Endothelial cell of umbilical vein (primary cell): ENCODE measurements at regions not wholly inside any gene's neighbourhood (a gene's known extent, or its start where the extent isn't known, plus 50 kb on each side); places are given as distances from the start of the nearest gene placed in this dataset.

Source experiments
- BruUV-seq: library from RNA; stranded (reverse); fragments of 400-500 nt; replicated peaks from 2 replicates; lab custom pipeline; 2021; lab: Mats Ljungman, UMichigan
- CTCF ChIA-PET: fragments of 300-600, 350-600 bp; sonication (Branson Sonifier 250); formaldehyde crosslinking; loops from one replicate; lab custom pipeline; 2021; ENCODE audit warnings: antibody characterized with exemption, inconsistent platforms; lab: Charles Lee
- POLR2A ChIA-PET: fragments of 300-600, 350-600 bp; sonication (Branson Sonifier 250); formaldehyde crosslinking; loops from one replicate; lab custom pipeline; 2021; ENCODE audit warnings: antibody characterized with exemption, inconsistent platforms; lab: Charles Lee
- DNase-seq: peaks from one replicate; pipeline ENCODE4 v3.0.0-alpha.2; 2011; ENCODE audit warnings: low read depth, low spot score
- FAIRE-seq: peaks from 2 replicates; lab custom pipeline; 2011; peaks lifted over from hg19 to GRCh38; lab: Jason Lieb, UNC
- H2AFZ ChIP-seq: 2 replicates; pipeline ENCODE4 v1.6.0; 2012; ENCODE audit warnings: low read depth, low read length, control low read depth, inconsistent platforms
- H3K27ac ChIP-seq: 2 replicates; pipeline ENCODE4 v1.5.1; 2011; ENCODE audit warnings: low read depth, mild to moderate bottlenecking, control low read depth, low read length, moderate library complexity; ENCODE audit not compliant: insufficient read depth
- H3K27me3 ChIP-seq, 2 experiments: 2 replicates each; pipeline versions ENCODE4 v1.6.0 to v1.6.1; 2011; ENCODE audit warnings: low read length in 2 of 2, mixed read lengths in 1 of 2; ENCODE audit not compliant: control insufficient read depth in 2 of 2, insufficient read depth in 2 of 2
- H3K36me3 ChIP-seq, 2 experiments: 2 replicates in 1 of 2; 3 replicates in 1 of 2; pipeline ENCODE4 v1.5.1; 2011; ENCODE audit warnings: low read length in 2 of 2, mild to moderate bottlenecking in 1 of 2, moderate library complexity in 1 of 2; ENCODE audit not compliant: control insufficient read depth in 2 of 2, insufficient read depth in 2 of 2; ENCODE audit errors: extremely low read depth in 1 of 2
- H3K4me1 ChIP-seq: 3 replicates; pipeline ENCODE4 v1.5.1; 2011; ENCODE audit warnings: mild to moderate bottlenecking, low read length; ENCODE audit not compliant: control insufficient read depth, insufficient read depth; ENCODE audit errors: extremely low read depth
- H3K4me2 ChIP-seq: 2 replicates; pipeline ENCODE4 v1.6.1; 2011; ENCODE audit warnings: low read length, control low read depth, mixed read lengths; ENCODE audit not compliant: insufficient read depth
- H3K4me3 ChIP-seq, 3 experiments: fragments of 200-600 bp in 1 of 3; sonication (generic), shearing (Covaris generic) in 1 of 3; replicated peaks in 1 of 3; 2 replicates each; pipeline ENCODE4 v1.5.1; 2011 to 2016; ENCODE audit warnings: control low read depth in 3 of 3, low read length in 3 of 3, mild to moderate bottlenecking in 2 of 3, inconsistent platforms in 1 of 3, low read depth in 1 of 3, moderate library complexity in 1 of 3; ENCODE audit not compliant: insufficient read depth in 1 of 3
- H3K79me2 ChIP-seq: 2 replicates; pipeline ENCODE4 v1.6.0; 2012; ENCODE audit warnings: low read length, inconsistent platforms; ENCODE audit not compliant: control insufficient read depth, insufficient read depth
- H3K9ac ChIP-seq: replicated peaks from 2 replicates; pipeline ENCODE3; 2011; ENCODE audit warnings: low read length, control low read depth; ENCODE audit not compliant: insufficient read depth; ENCODE audit errors: extremely low read depth
- H3K9me1 ChIP-seq: replicated peaks from 3 replicates; pipeline ENCODE4 v1.6.0; 2011; ENCODE audit warnings: mild to moderate bottlenecking, low read length; ENCODE audit not compliant: control insufficient read depth, insufficient read depth; ENCODE audit errors: extremely low read depth
- H3K9me3 ChIP-seq: replicated peaks from 2 replicates; pipeline ENCODE4 v1.5.1; 2012; ENCODE audit warnings: low read length, inconsistent platforms; ENCODE audit not compliant: control insufficient read depth, insufficient read depth
- H4K20me1 ChIP-seq: replicated peaks from 2 replicates; pipeline ENCODE3; 2011; ENCODE audit warnings: mild to moderate bottlenecking, low read length; ENCODE audit not compliant: control insufficient read depth, insufficient read depth; ENCODE audit errors: extremely low read depth
- CTCF ChIP-seq, 2 donors: IDR thresholded peaks; 1 replicate in 1 of 2; 2 replicates in 1 of 2; pipeline ENCODE4 v1.5.1; 2011; ENCODE audit warnings: low read length in 2 of 2, mild to moderate bottlenecking in 2 of 2, moderate library complexity in 2 of 2, control low read depth in 1 of 2, inconsistent platforms in 1 of 2, low read depth in 1 of 2; ENCODE audit not compliant: insufficient read depth in 1 of 2; ENCODE audit errors: extremely low read depth in 1 of 2
- EZH2 ChIP-seq: IDR thresholded peaks from 2 replicates; pipeline ENCODE4 v1.6.1; 2012; ENCODE audit warnings: borderline replicate concordance, low read depth, mild to moderate bottlenecking, moderate library complexity, low read length, inconsistent platforms; ENCODE audit not compliant: severe bottlenecking
- FOS ChIP-seq: IDR thresholded peaks from 2 replicates; pipeline ENCODE4 v1.6.1; 2011; ENCODE audit warnings: mild to moderate bottlenecking, low read length, moderate library complexity, borderline replicate concordance; ENCODE audit not compliant: insufficient read depth
- GATA2 ChIP-seq: IDR thresholded peaks from 2 replicates; pipeline ENCODE4 v1.7.0; 2011; ENCODE audit warnings: low read depth, mild to moderate bottlenecking, moderate library complexity, mixed read lengths, low read length; ENCODE audit not compliant: insufficient read length, insufficient read depth
- JUN ChIP-seq: IDR thresholded peaks from 2 replicates; pipeline ENCODE4 v1.6.1; 2011; ENCODE audit warnings: borderline replicate concordance, low read depth; ENCODE audit not compliant: insufficient read length, insufficient read depth
- MAX ChIP-seq: IDR thresholded peaks from 2 replicates; pipeline ENCODE4 v1.6.1; 2011; ENCODE audit not compliant: insufficient read depth, insufficient read length
- MYC ChIP-seq: IDR thresholded peaks from one replicate; pipeline ENCODE4 v1.6.1; 2011; ENCODE audit warnings: mild to moderate bottlenecking, low read depth, low read length
- POLR2A ChIP-seq: IDR thresholded peaks from 2 replicates; pipeline ENCODE4 v1.6.1; 2012; ENCODE audit warnings: low read depth, mild to moderate bottlenecking, control low read depth, low read length
- POLR2AphosphoS5 ChIP-seq: IDR thresholded peaks from 2 replicates; pipeline ENCODE4 v1.6.1; 2012; ENCODE audit warnings: low read depth, mild to moderate bottlenecking, control low read depth, low read length, moderate library complexity; ENCODE audit not compliant: insufficient read depth
- dilution Hi-C: fragments of 300-500 bp; cut with MboI; formaldehyde crosslinking; loops from one replicate; pipeline ENCODE4 v1.15.0; 2019; ENCODE audit warnings: low sequenced_read_pairs; ENCODE audit not compliant: extremely low pct_ligation_motif_present
- intact Hi-C: fragments of 100-400 bp; cut with micrococcal nuclease; formaldehyde crosslinking; loops from one replicate; pipeline ENCODE4 v1.10.0; 2022

- Histone ChIP-seq H3K27me3 (no peaks in the 10 kb centered on the region), H3K9me3 (no peaks in the 10 kb centered on the region), H2AFZ (no peak overlapping the region), H3K36me3 (no peaks in the 10 kb centered on the region), H3K9ac (no peak overlapping the region), H3K4me3 (no peak overlapping the region), H3K9me1 (no peaks in the 10 kb centered on the region), H3K4me2 (no peak overlapping the region), H4K20me1 (no peaks in the 10 kb centered on the region), H3K27ac (no peak overlapping the region), H3K4me1 (no peaks in the 10 kb centered on the region), H3K79me2 (no peaks in the 10 kb centered on the region)
- no peak for FAIRE-seq
- no TSS peak for BruUV-seq
- CTCF ChIA-PET = interaction anchor here (1.3 kb wide), 1 partner anchor 13 kb away, joined by 3 read pairs; no protein-coding TSS in a partner anchor
- POLR2A ChIA-PET = no interaction called here
- dilution Hi-C loops (no loop called here), intact Hi-C loops (no loop called here)
- TF ChIP-seq POLR2A = no peak
- TF ChIP-seq EZH2 = no peak
- no peak for TF ChIP-seq MYC
- TF ChIP-seq GATA2 = no peak
- no peak for TF ChIP-seq JUN
- TF ChIP-seq FOS = no peak
- TF ChIP-seq MAX = no peak
- no peak for TF ChIP-seq CTCF (IDR thresholded peaks at IDR 0.05; ENCODE audit: extremely low read depth in 1 of 2, insufficient read depth in 1 of 2, low read depth in 1 of 2, low read length in 2 of 2)
- TF ChIP-seq POLR2AphosphoS5 = no peak
- no peak for DNase-seq
These were observed 769.6 kb upstream of the CRIM1 start for GRCh38 chr2:35585972-35586371.
